ENCODE measurements at regions not wholly inside any gene's neighbourhood (a gene's known extent, or its start where the extent isn't known, plus 50 kb on each side); places are given as distances from the start of the nearest gene placed in this dataset.

DNA sequence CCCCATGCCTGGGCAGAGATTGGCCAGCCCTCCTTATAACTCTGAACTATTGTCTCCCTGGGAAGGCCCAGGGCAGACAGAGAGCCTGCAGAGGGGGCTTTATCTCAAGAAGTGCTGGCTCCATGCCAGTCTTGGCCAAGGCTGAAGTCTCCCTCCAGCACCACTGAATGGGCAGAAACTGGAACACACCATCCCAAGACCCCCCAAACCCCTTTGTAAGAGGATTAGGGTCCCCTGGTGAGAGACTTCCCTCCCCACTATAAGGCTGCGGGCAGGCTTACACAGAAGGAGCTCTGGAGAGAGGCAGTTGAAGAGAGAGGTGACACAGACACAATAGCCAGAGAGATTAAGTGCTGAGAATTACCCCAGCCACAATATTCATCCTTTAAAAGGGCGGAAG lies 97.2 kb downstream of the NAV1 start:
- Histone ChIP-seq H3K27me3 (ENCODE audit: low read depth, low read length) (peaks cover 31% of the 10 kb centered on the region; the same call in 1 of the 2 replicates), H3K9ac (ENCODE audit: low read length) (no peak overlapping the region), H2AFZ (ENCODE audit: low read depth, low read length) (no peak overlapping the region), H3K4me1 (ENCODE audit: low read length) (no peaks in the 10 kb centered on the region; the same call in 1 of the 2 replicates), H3K9me3 (ENCODE audit: insufficient read depth, low read length) (no peaks in the 10 kb centered on the region), H3K4me2 (ENCODE audit: low read length) (no peak overlapping the region), H3K27ac (ENCODE audit: low read length) (no peak overlapping the region), H3K36me3 (replicated peaks; ENCODE audit: low read depth, low read length) (no peaks in the 10 kb centered on the region), H3K79me2 (ENCODE audit: low read length) (no peaks in the 10 kb centered on the region), H3K4me3 (ENCODE audit: low read length) (no peak overlapping the region), H4K20me1 (ENCODE audit: insufficient read depth, low read length) (no peaks in the 10 kb centered on the region)
- TF ChIP-seq EZH2phosphoT487 (IDR thresholded peaks at IDR 0.05; ENCODE audit: low read depth) = no peak
- TF ChIP-seq, protein P1, sequence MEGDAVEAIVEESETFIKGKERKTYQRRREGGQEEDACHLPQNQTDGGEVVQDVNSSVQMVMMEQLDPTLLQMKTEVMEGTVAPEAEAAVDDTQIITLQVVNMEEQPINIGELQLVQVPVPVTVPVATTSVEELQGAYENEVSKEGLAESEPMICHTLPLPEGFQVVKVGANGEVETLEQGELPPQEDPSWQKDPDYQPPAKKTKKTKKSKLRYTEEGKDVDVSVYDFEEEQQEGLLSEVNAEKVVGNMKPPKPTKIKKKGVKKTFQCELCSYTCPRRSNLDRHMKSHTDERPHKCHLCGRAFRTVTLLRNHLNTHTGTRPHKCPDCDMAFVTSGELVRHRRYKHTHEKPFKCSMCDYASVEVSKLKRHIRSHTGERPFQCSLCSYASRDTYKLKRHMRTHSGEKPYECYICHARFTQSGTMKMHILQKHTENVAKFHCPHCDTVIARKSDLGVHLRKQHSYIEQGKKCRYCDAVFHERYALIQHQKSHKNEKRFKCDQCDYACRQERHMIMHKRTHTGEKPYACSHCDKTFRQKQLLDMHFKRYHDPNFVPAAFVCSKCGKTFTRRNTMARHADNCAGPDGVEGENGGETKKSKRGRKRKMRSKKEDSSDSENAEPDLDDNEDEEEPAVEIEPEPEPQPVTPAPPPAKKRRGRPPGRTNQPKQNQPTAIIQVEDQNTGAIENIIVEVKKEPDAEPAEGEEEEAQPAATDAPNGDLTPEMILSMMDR (IDR thresholded peaks at IDR 0.05; ENCODE audit: low read depth, low read length) = no peak

DNA sequence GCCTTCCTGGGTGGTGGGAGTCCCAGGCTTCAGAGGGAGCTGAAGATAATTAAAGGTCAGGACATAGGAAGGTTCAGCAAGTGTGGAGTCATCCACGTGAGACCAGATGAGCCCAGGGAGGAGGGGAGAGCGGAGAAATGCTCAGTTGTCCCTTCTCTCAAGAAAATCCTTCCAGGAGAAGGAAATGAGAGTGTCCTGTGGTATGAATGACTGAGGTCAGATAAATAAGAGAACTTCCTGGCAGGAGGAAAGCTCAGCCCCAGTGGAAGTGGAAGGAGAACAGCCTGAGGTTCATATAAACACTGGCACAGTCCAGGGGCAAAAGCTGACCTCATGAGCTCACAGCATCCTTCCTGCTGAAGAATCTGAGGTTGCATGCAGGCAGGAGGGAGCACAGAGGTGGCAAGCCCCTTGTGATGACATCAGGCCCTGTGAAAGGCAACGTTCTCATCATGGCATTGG lies 97.6 kb downstream of the NAV1 start:
- H3K4me3 ChIP-seq (ENCODE audit: low read length) = no peak overlapping the region
- peaks cover 34% of the 10 kb centered on the region; the same call in 1 of the 2 replicates for H3K27me3 ChIP-seq (ENCODE audit: low read depth, low read length)
- no peaks in the 10 kb centered on the region for H3K36me3 ChIP-seq (replicated peaks; ENCODE audit: low read depth, low read length)
- no peaks in the 10 kb centered on the region for H4K20me1 ChIP-seq (ENCODE audit: insufficient read depth, low read length)
- no peak overlapping the region for H3K9ac ChIP-seq (ENCODE audit: low read length)
- H3K9me3 ChIP-seq (ENCODE audit: insufficient read depth, low read length) = no peaks in the 10 kb centered on the region
- no peak overlapping the region for H3K4me2 ChIP-seq (ENCODE audit: low read length)
- no peak overlapping the region for H3K27ac ChIP-seq (ENCODE audit: low read length)
- TF ChIP-seq EZH2phosphoT487 (IDR thresholded peaks at IDR 0.05; ENCODE audit: low read depth) = no peak
- TF ChIP-seq, protein P1 (IDR thresholded peaks at IDR 0.05; ENCODE audit: low read depth, low read length) = no peak
- H2AFZ ChIP-seq (ENCODE audit: low read depth, low read length) = no peak overlapping the region
- no peaks in the 10 kb centered on the region; the same call in 1 of the 2 replicates for H3K4me1 ChIP-seq (ENCODE audit: low read length)
- H3K79me2 ChIP-seq (ENCODE audit: low read length) = no peaks in the 10 kb centered on the region

DNA sequence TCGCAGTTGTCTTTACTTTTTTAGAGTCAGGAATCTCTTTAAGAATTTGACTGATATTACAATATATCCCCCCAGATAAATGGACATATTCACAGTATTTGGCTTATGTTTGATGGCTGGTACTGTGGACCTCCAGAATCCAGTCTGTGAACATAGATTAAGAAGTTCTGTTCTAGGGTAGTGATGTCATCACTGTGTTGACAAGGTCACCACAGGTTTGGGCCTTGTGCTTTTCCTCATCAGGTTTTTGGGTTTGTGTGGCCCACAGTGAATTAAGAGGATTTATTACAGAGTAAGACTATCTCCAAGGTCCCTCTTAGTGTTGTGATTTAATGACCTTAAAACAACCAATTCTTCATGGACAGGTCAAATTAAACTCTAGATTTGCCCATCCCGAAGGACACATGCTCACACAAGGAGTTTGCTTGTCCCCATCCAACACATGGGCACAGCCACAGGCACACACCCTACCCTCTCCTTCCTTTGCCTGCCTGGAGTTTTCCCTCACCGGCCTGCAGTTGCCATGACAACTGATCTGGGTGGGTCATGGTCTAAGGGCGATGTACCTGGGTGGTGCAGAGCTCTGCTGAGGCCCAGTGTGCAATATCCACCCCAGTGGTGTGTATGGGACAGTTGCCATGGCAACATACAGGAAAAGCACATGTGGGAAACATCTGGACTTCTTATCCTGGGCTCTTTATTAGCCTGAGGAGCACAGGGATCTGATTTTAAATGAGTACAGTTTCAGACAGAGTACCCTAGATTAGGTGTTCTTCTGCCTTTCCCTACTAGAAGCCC lies 98.6 kb downstream of the NAV1 start:
- Histone ChIP-seq H3K4me2 (ENCODE audit: low read length) (no peak overlapping the region), H3K9ac (ENCODE audit: low read length) (no peak overlapping the region), H3K4me3 (ENCODE audit: low read length) (no peak overlapping the region), H3K36me3 (replicated peaks; ENCODE audit: low read depth, low read length) (no peaks in the 10 kb centered on the region), H3K27me3 (ENCODE audit: low read depth, low read length) (peaks cover 34% of the 10 kb centered on the region; the same call in 1 of the 2 replicates), H3K79me2 (ENCODE audit: low read length) (no peaks in the 10 kb centered on the region), H4K20me1 (ENCODE audit: insufficient read depth, low read length) (no peaks in the 10 kb centered on the region), H3K27ac (ENCODE audit: low read length) (no peak overlapping the region), H2AFZ (ENCODE audit: low read depth, low read length) (no peak overlapping the region), H3K4me1 (ENCODE audit: low read length) (no peaks in the 10 kb centered on the region; the same call in 1 of the 2 replicates), H3K9me3 (ENCODE audit: insufficient read depth, low read length) (no peaks in the 10 kb centered on the region)
- TF ChIP-seq, protein P1 (IDR thresholded peaks at IDR 0.05; ENCODE audit: low read depth, low read length) = no peak
- TF ChIP-seq EZH2phosphoT487 (IDR thresholded peaks at IDR 0.05; ENCODE audit: low read depth) = no peak

DNA sequence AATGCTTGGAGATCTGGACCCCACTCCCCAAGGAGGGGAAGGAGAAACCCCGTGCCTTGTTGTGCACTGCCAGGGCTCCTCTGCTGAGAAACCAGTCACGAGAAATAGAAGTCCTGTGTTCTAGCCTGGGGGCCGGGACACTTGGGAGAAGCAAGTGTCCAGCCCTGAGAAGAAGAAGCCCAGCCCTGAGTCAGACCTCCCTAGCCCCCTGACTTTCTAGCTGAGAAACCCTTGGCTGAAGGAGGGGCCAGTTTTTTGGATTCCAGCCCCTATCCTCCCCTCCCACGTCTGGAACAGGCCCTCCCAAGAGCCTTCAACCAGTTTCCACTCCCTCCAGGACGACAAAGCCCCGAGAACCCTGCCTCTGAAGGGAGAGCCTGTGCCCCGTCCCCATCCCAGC lies 100.5 kb downstream of the NAV1 start:
- H3K79me2 ChIP-seq (ENCODE audit: low read length) = no peaks in the 10 kb centered on the region
- no peaks in the 10 kb centered on the region for H3K36me3 ChIP-seq (replicated peaks; ENCODE audit: low read depth, low read length)
- H3K27me3 ChIP-seq (ENCODE audit: low read depth, low read length) = peaks cover 18% of the 10 kb centered on the region; the same call in 1 of the 2 replicates
- TF ChIP-seq, protein P1 (IDR thresholded peaks at IDR 0.05; ENCODE audit: low read depth, low read length) = no peak
- no peak for TF ChIP-seq EZH2phosphoT487 (IDR thresholded peaks at IDR 0.05; ENCODE audit: low read depth)
- no peak overlapping the region for H2AFZ ChIP-seq (ENCODE audit: low read depth, low read length)
- no peak overlapping the region for H3K4me3 ChIP-seq (ENCODE audit: low read length)
- no peak overlapping the region for H3K4me2 ChIP-seq (ENCODE audit: low read length)
- no peak overlapping the region for H3K9ac ChIP-seq (ENCODE audit: low read length)
- H4K20me1 ChIP-seq (ENCODE audit: insufficient read depth, low read length) = no peaks in the 10 kb centered on the region
- no peaks in the 10 kb centered on the region for H3K4me1 ChIP-seq (ENCODE audit: low read length)
- H3K27ac ChIP-seq (ENCODE audit: low read length) = no peak overlapping the region
- no peaks in the 10 kb centered on the region for H3K9me3 ChIP-seq (ENCODE audit: insufficient read depth, low read length)

All from OCI-LY3 (cell line).